HEK293T (cell line): ENCODE measurements at regions not wholly inside any gene's neighbourhood (a gene's known extent, or its start where the extent isn't known, plus 50 kb on each side); places are given as distances from the start of the nearest gene placed in this dataset.

Source experiments
- HDGF ChIP-seq: fragments of 450-650 bp; IDR thresholded peaks from 2 replicates; pipeline ENCODE4 v1.6.1; 2017; ENCODE audit warnings: antibody characterized with exemption, borderline replicate concordance
- L3MBTL2 ChIP-seq: fragments of 450-650 bp; conservative IDR thresholded peaks from 2 replicates; pipeline ENCODE4 v1.6.1; 2016; ENCODE audit warnings: mild to moderate bottlenecking
- PKNOX1 ChIP-seq: fragments of 450-650 bp; IDR thresholded peaks from 2 replicates; pipeline ENCODE4 v1.6.1; 2016
- SP1 ChIP-seq: fragments of 450-650 bp; IDR thresholded peaks from 2 replicates; pipeline ENCODE4 v1.6.1; 2017

GRCh38 chr22:26949193-26949592, 291.8 kb downstream of the MIAT start:
- TF ChIP-seq SP1 (no peak), PKNOX1 (no peak), HDGF (no peak), L3MBTL2 (no peak)
